GM23338 (cell line): ENCODE measurements at regions not wholly inside any gene's neighbourhood (a gene's known extent, or its start where the extent isn't known, plus 50 kb on each side); places are given as distances from the start of the nearest gene placed in this dataset.

ENCODE experiments used
- ATAC-seq: fragments of 200-7000 bp; cut with Tn5 transposase; 3 replicates; pipeline ENCODE4 v1.9.1; 2020
- DNase-seq: peaks from one replicate; pipeline ENCODE4 v3.0.0-alpha.2; 2015; ENCODE audit warnings: low spot score
- H2AFZ ChIP-seq: fragments of 200-600 bp; sonication (generic); 2 replicates; pipeline ENCODE4 v1.8.0; 2016; ENCODE audit warnings: antibody characterized with exemption, mild to moderate bottlenecking, moderate library complexity
- H3F3A ChIP-seq: fragments of 200-600 bp; sonication (generic); replicated peaks from 2 replicates; pipeline ENCODE4 v1.8.0; 2017; ENCODE audit warnings: antibody characterized with exemption, mixed run types, low read depth
- H3K27ac ChIP-seq: fragments of 200-600 bp; sonication (generic); 2 replicates; pipeline ENCODE4 v1.6.1; 2016; ENCODE audit warnings: low read depth
- H3K27me3 ChIP-seq: fragments of 200-600 bp; sonication (generic); 2 replicates; pipeline ENCODE4 v1.8.0; 2016; ENCODE audit warnings: mild to moderate bottlenecking, mixed run types, moderate library complexity; ENCODE audit not compliant: insufficient read depth
- H3K36me3 ChIP-seq: fragments of 200-600 bp; sonication (generic); 2 replicates; pipeline ENCODE4 v1.8.0; 2016; ENCODE audit warnings: mild to moderate bottlenecking; ENCODE audit not compliant: insufficient read depth
- H3K4me1 ChIP-seq: fragments of 200-600 bp; sonication (generic); 2 replicates; pipeline ENCODE4 v1.8.0; 2016; ENCODE audit warnings: mild to moderate bottlenecking, moderate library complexity; ENCODE audit not compliant: insufficient read depth
- H3K4me2 ChIP-seq: fragments of 200-600 bp; sonication (generic); 2 replicates; pipeline ENCODE4 v1.7.1; 2017; ENCODE audit warnings: mixed run types
- H3K4me3 ChIP-seq: fragments of 200-600 bp; sonication (generic); 2 replicates; pipeline ENCODE4 v1.6.1; 2016; ENCODE audit warnings: mixed run types
- H3K79me2 ChIP-seq: fragments of 200-600 bp; sonication (generic); replicated peaks from 2 replicates; pipeline ENCODE4 v1.8.0; 2017; ENCODE audit warnings: mild to moderate bottlenecking; ENCODE audit not compliant: insufficient read depth
- H3K9me2 ChIP-seq: fragments of 200-600 bp; sonication (generic); 2 replicates; pipeline ENCODE4 v1.8.0; 2017; ENCODE audit not compliant: insufficient read depth
- H4K20me1 ChIP-seq: fragments of 200-600 bp; sonication (generic); replicated peaks from 2 replicates; pipeline ENCODE4 v1.8.0; 2017; ENCODE audit warnings: mild to moderate bottlenecking; ENCODE audit not compliant: insufficient read depth
- H3K27ac Mint-ChIP-seq: 2 replicates; pipeline ENCODE4 v1.8.0; 2020; ENCODE audit warnings: inconsistent platforms, mild to moderate bottlenecking, moderate library complexity, mixed read lengths
- H3K27me3 Mint-ChIP-seq: 3 replicates; pipeline ENCODE4 v1.8.0; 2022; ENCODE audit warnings: low read depth, mild to moderate bottlenecking, moderate library complexity, mixed read lengths, inconsistent platforms; ENCODE audit not compliant: insufficient read depth, poor library complexity
- H3K36me3 Mint-ChIP-seq: 3 replicates; pipeline ENCODE4 v1.8.0; 2021; ENCODE audit warnings: low read depth, mild to moderate bottlenecking, inconsistent platforms, moderate library complexity, mixed read lengths
- H3K4me1 Mint-ChIP-seq: 3 replicates; pipeline ENCODE4 v1.8.0; 2020; ENCODE audit warnings: mild to moderate bottlenecking, inconsistent platforms, mixed read lengths
- H3K4me3 Mint-ChIP-seq: 3 replicates; pipeline ENCODE4 v1.8.0; 2021; ENCODE audit warnings: moderate library complexity, mild to moderate bottlenecking, inconsistent platforms, mixed read lengths
- H3K9me3 Mint-ChIP-seq: 3 replicates; pipeline ENCODE4 v1.8.0; 2020; ENCODE audit warnings: moderate library complexity, mild to moderate bottlenecking, inconsistent platforms, mixed read lengths
- EZH2phosphoT487 ChIP-seq: fragments of 200-600 bp; sonication (generic); IDR thresholded peaks from one replicate; pipeline ENCODE4 v1.8.1; 2018; ENCODE audit warnings: antibody characterized with exemption; ENCODE audit not compliant: unreplicated experiment
- STAT1 ChIP-seq: IDR thresholded peaks from one replicate; pipeline ENCODE4 v1.6.1; 2016; ENCODE audit warnings: antibody characterized with exemption; ENCODE audit not compliant: unreplicated experiment
- ZNF331 ChIP-seq: fragments of 250-450 bp; sonication (Bioruptor Pico); IDR thresholded peaks from 2 replicates; pipeline ENCODE4 v1.5.0; 2020; ENCODE audit warnings: low read depth, mild to moderate bottlenecking, moderate library complexity
- TF ChIP-seq, protein P1 (sequence below), 2 experiments: fragments of 200-600 bp in 1 of 2; sonication (generic) in 1 of 2; conservative IDR thresholded peaks; 2 replicates each; pipeline versions ENCODE4 v1.5.1 to v1.6.1; 2016 to 2017; ENCODE audit warnings: antibody characterized with exemption in 2 of 2, low read depth in 2 of 2, mild to moderate bottlenecking in 2 of 2, moderate library complexity in 1 of 2
- TF ChIP-seq, protein P2 (sequence below): IDR thresholded peaks from one replicate; pipeline ENCODE4 v1.6.1; 2018; ENCODE audit warnings: antibody characterized with exemption; ENCODE audit not compliant: unreplicated experiment

- TF ChIP-seq, protein P1, sequence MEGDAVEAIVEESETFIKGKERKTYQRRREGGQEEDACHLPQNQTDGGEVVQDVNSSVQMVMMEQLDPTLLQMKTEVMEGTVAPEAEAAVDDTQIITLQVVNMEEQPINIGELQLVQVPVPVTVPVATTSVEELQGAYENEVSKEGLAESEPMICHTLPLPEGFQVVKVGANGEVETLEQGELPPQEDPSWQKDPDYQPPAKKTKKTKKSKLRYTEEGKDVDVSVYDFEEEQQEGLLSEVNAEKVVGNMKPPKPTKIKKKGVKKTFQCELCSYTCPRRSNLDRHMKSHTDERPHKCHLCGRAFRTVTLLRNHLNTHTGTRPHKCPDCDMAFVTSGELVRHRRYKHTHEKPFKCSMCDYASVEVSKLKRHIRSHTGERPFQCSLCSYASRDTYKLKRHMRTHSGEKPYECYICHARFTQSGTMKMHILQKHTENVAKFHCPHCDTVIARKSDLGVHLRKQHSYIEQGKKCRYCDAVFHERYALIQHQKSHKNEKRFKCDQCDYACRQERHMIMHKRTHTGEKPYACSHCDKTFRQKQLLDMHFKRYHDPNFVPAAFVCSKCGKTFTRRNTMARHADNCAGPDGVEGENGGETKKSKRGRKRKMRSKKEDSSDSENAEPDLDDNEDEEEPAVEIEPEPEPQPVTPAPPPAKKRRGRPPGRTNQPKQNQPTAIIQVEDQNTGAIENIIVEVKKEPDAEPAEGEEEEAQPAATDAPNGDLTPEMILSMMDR (conservative IDR thresholded peaks at IDR 0.05; ENCODE audit: low read depth in 2 of 2), result no peak
- no peak for TF ChIP-seq EZH2phosphoT487
- TF ChIP-seq STAT1, result no peak
These were observed 133.3 kb upstream of the PODXL start (continued) for GRCh38 chr7:131689662-131690234.

GRCh38 chr7:131688738-131689661, 132.6 kb upstream of the PODXL start:
- peaks cover 23% of the 10 kb centered on the region for H3K27me3 Mint-ChIP-seq

More at GRCh38 chr7:131688738-131689661, 132.6 kb upstream of the PODXL start:
- no peaks in the 10 kb centered on the region for H3K27me3 ChIP-seq
- peaks cover 12% of the 10 kb centered on the region for H3K4me1 Mint-ChIP-seq
- no peak overlapping the region for H3K4me2 ChIP-seq
- H3K4me3 Mint-ChIP-seq, result no peak overlapping the region
- DNase-seq (peak; percentile 89), ATAC-seq (peak; percentile 77)
- H3K27ac ChIP-seq, result no peak overlapping the region
- H3K36me3 Mint-ChIP-seq, result no peaks in the 10 kb centered on the region
- no peaks in the 10 kb centered on the region; the same call in 1 of the 2 replicates for H3K4me1 ChIP-seq
- TF ChIP-seq, protein P1 (conservative IDR thresholded peaks at IDR 0.05; ENCODE audit: low read depth in 2 of 2), result peak; percentile 97 to 100
- TF ChIP-seq, protein P2, sequence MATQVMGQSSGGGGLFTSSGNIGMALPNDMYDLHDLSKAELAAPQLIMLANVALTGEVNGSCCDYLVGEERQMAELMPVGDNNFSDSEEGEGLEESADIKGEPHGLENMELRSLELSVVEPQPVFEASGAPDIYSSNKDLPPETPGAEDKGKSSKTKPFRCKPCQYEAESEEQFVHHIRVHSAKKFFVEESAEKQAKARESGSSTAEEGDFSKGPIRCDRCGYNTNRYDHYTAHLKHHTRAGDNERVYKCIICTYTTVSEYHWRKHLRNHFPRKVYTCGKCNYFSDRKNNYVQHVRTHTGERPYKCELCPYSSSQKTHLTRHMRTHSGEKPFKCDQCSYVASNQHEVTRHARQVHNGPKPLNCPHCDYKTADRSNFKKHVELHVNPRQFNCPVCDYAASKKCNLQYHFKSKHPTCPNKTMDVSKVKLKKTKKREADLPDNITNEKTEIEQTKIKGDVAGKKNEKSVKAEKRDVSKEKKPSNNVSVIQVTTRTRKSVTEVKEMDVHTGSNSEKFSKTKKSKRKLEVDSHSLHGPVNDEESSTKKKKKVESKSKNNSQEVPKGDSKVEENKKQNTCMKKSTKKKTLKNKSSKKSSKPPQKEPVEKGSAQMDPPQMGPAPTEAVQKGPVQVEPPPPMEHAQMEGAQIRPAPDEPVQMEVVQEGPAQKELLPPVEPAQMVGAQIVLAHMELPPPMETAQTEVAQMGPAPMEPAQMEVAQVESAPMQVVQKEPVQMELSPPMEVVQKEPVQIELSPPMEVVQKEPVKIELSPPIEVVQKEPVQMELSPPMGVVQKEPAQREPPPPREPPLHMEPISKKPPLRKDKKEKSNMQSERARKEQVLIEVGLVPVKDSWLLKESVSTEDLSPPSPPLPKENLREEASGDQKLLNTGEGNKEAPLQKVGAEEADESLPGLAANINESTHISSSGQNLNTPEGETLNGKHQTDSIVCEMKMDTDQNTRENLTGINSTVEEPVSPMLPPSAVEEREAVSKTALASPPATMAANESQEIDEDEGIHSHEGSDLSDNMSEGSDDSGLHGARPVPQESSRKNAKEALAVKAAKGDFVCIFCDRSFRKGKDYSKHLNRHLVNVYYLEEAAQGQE, result no peak
- TF ChIP-seq ZNF331 (CRISPR knock-in tag), result no peak
- no peaks in the 10 kb centered on the region for H3K36me3 ChIP-seq
- peak overlapping the region; percentile 86 for H2AFZ ChIP-seq
- H3K4me3 ChIP-seq, result no peak overlapping the region
- no peak overlapping the region for H3K27ac Mint-ChIP-seq
- H4K20me1 ChIP-seq, result no peaks in the 10 kb centered on the region
- 0 out of 2 replicates have a peak, but pooled peaks cover 2% of the 10 kb centered on the region for H3F3A ChIP-seq
- no peaks in the 10 kb centered on the region for H3K9me2 ChIP-seq
- H3K79me2 ChIP-seq, result no peaks in the 10 kb centered on the region
- no peaks in the 10 kb centered on the region for H3K9me3 Mint-ChIP-seq
